Kidney epithelial cell (primary cell): ENCODE measurements at regions not wholly inside any gene's neighbourhood (a gene's known extent, or its start where the extent isn't known, plus 50 kb on each side); places are given as distances from the start of the nearest gene placed in this dataset.

Source experiments
- DNase-seq: peaks from one replicate; pipeline ENCODE4 v3.0.0-alpha.2; 2010; ENCODE audit warnings: low read depth
- H3K27me3 ChIP-seq: 2 replicates; pipeline ENCODE4 v1.6.0; 2011; ENCODE audit warnings: low read length; ENCODE audit not compliant: control insufficient read depth, insufficient read depth
- H3K36me3 ChIP-seq: 2 replicates; pipeline ENCODE4 v1.5.1; 2011; ENCODE audit warnings: low read length; ENCODE audit not compliant: control insufficient read depth, insufficient read depth
- H3K4me3 ChIP-seq: 2 replicates; pipeline ENCODE4 v1.5.1; 2011; ENCODE audit warnings: low read depth, mild to moderate bottlenecking, control low read depth, low read length
- CTCF ChIP-seq: IDR thresholded peaks from 2 replicates; pipeline ENCODE4 v1.5.1; 2011; ENCODE audit warnings: mild to moderate bottlenecking, moderate library complexity, low read length, control low read depth, inconsistent platforms; ENCODE audit not compliant: insufficient read depth, poor library complexity, severe bottlenecking

GRCh38 chr9:16039988-16040761, 487.3 kb downstream of the CCDC171 start:
- no peaks in the 10 kb centered on the region for H3K36me3 ChIP-seq
- no peaks in the 10 kb centered on the region for H3K27me3 ChIP-seq
- no peak for TF ChIP-seq CTCF
- H3K4me3 ChIP-seq: no peak overlapping the region
- DNase-seq: peak; percentile 81

- Histone ChIP-seq H3K36me3 (no peaks in the 10 kb centered on the region), H3K27me3 (no peaks in the 10 kb centered on the region), H3K4me3 (no peak overlapping the region)
- no peak for TF ChIP-seq CTCF
- DNase-seq: no peak
These were observed 491.1 kb downstream of the CCDC171 start for GRCh38 chr9:16043756-16044578.

DNA sequence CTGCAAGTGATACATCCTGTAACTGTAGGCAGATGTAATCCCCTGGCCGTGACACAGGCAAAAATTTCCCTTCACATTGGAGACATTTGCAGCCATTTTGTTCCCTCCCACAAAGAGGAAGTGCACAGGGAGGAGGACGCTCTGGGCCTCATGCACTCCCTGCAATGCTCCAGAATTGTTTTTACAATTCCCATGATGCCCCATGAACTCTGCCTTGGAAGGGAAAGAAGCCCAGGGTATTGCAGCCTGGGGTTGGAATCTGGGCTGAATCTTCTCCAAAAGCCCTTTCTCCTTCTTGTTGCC, 491.7 kb downstream of the CCDC171 start:
- TF ChIP-seq CTCF: no peak
- DNase-seq: no peak
- H3K27me3 ChIP-seq: no peaks in the 10 kb centered on the region
- no peaks in the 10 kb centered on the region for H3K36me3 ChIP-seq
- H3K4me3 ChIP-seq: no peak overlapping the region

DNA sequence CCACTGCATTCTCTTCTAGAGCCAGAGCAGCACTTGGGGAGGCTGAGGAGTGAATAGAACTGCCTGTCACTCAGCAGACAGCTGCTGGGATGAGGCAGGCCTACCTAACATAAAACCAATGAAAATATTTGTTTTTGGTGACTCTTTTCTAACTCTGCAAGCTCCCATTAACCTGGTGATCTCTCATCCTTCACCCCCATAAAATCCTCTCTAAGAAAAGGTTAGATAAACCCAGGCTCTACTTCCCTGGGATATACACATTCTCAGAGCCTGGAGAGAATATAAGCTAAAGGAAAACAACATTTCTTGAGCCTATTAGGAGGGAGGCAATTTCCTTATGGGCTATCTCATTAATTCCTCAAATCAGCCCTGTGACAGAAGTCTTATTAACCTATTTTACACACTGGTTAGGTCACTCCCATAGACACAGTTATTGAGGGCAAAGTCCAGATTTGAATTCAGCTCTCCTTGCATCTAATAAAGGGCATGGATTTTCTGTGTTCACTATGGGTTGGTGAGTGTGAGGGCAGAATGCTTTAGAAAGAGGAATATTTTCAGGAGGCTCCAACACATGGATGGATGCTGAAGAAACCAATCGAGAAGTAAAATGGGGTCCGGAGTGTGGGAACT, 492.9 kb downstream of the CCDC171 start:
- no peak for DNase-seq
- Histone ChIP-seq H3K4me3 (no peak overlapping the region), H3K27me3 (no peaks in the 10 kb centered on the region), H3K36me3 (no peaks in the 10 kb centered on the region)
- no peak for TF ChIP-seq CTCF

GRCh38 chr9:16046713-16047112, 493.9 kb downstream of the CCDC171 start:
- DNase-seq: no peak
- H3K27me3 ChIP-seq: no peaks in the 10 kb centered on the region
- H3K4me3 ChIP-seq: no peak overlapping the region
- no peak for TF ChIP-seq CTCF
- no peaks in the 10 kb centered on the region for H3K36me3 ChIP-seq
